HG03558 (cell line): ENCODE measurements at regions not wholly inside any gene's neighbourhood (a gene's known extent, or its start where the extent isn't known, plus 50 kb on each side); places are given as distances from the start of the nearest gene placed in this dataset.

Experiments used
- ATAC-seq: cut with Tn5 transposase; IDR thresholded peaks from one replicate; pipeline ENCODE4 v1.9.1; 2021; ENCODE audit warnings: moderate number of reproducible peaks; ENCODE audit not compliant: unreplicated experiment; ENCODE audit errors: extremely low read depth

- ATAC-seq, result no peak
Observed at GRCh38 chr9:99282406-99282805, 60.3 kb downstream of the SEC61B start.

- ATAC-seq, result no peak
Observed at GRCh38 chr9:99285965-99286364, 63.9 kb downstream of the SEC61B start.

- no peak for ATAC-seq
Observed at GRCh38 chr9:99286536-99286935, 64.5 kb downstream of the SEC61B start.

GRCh38 chr9:99287641-99288040, 65.6 kb downstream of the SEC61B start:
- ATAC-seq, result no peak

- ATAC-seq, result no peak
Observed at GRCh38 chr9:99288830-99289229, 66.7 kb downstream of the SEC61B start.

GRCh38 chr9:99294850-99295461, 72.9 kb downstream of the SEC61B start:
- no peak for ATAC-seq

GRCh38 chr9:99296291-99296951, 74.3 kb downstream of the SEC61B start:
- no peak for ATAC-seq

- ATAC-seq, result no peak
Observed at GRCh38 chr9:99298614-99299013, 76.5 kb downstream of the SEC61B start.

GRCh38 chr9:99299211-99300102, 77.4 kb downstream of the SEC61B start:
- ATAC-seq, result no peak

- no peak for ATAC-seq
Observed at GRCh38 chr9:99300103-99300439, 78.0 kb downstream of the SEC61B start.

- no peak for ATAC-seq
Observed at GRCh38 chr9:99300603-99301002, 78.5 kb downstream of the SEC61B start.

- ATAC-seq, result no peak
Observed at GRCh38 chr9:99303177-99303576, 81.1 kb downstream of the SEC61B start.

- no peak for ATAC-seq
Observed at GRCh38 chr9:99305124-99305523, 83.0 kb downstream of the SEC61B start.

- ATAC-seq, result no peak
Observed at GRCh38 chr9:99305820-99306811, 84.0 kb downstream of the SEC61B start.

- ATAC-seq, result no peak
Observed at GRCh38 chr9:99307851-99308250, 85.8 kb downstream of the SEC61B start.

- no peak for ATAC-seq
Observed at GRCh38 chr9:99309141-99309939, 87.3 kb downstream of the SEC61B start.

- no peak for ATAC-seq
Observed at GRCh38 chr9:99312736-99313135, 90.7 kb downstream of the SEC61B start.

- no peak for ATAC-seq
Observed at GRCh38 chr9:99319048-99319447, 97.0 kb downstream of the SEC61B start.

GRCh38 chr9:99322299-99322698, 100.2 kb downstream of the SEC61B start:
- ATAC-seq, result no peak
